ENCODE measurements at regions not wholly inside any gene's neighbourhood (a gene's known extent, or its start where the extent isn't known, plus 50 kb on each side); places are given as distances from the start of the nearest gene placed in this dataset.
"Not testable (repeated sequence)": the region's sequence is repeated elsewhere in the genome, so short reads cannot be mapped to it uniquely, and the experiment has no call there.

GRCh38 chr10:80946957-80947726, 409.4 kb downstream of the SH2D4B start:
- no peak for DNase-seq (ENCODE audit: low read depth, low spot score)

- no peak for DNase-seq (ENCODE audit: low read depth, low spot score)
These were observed 412.1 kb downstream of the SH2D4B start for GRCh38 chr10:80949785-80950184.

DNA sequence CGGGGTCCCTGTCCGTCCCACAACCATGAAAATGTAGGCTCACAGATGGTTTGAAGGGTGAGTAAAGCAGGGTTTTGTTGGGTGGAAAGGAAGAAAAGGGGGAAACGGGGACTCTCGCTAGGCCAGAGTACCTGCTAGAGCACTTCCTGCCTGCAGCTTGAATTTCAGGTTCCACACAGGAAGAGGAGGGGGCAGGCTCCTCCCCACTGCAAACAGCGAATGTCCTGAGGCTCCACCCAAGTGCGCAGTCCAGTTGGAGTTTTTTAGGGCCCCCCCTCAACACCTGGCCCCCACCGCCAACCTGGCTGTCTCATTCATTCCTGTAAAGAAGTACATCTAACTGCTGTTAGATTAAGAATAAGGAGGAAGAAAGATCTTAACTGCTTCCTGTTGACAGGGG, 414.7 kb downstream of the SH2D4B start:
- DNase-seq (ENCODE audit: low read depth, low spot score): no peak

DNA sequence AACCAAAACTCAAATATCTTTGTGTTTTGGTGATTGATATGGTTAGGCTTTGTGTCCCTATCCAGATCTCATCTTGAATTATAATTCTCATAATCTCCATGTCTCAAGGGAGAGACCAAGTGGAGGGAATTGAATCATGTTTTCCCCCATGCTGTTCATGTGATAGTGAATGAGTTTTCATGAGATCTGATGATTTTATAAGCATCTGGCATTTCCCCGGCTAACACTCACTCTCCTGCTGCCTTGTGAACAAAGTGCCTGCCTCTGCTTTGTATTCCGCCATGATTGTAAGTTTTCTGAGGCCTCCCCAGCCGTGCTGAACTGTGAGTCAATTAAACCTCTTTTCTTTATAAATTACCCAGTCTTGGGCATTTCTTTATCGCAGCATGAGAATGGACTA, 419.5 kb downstream of the SH2D4B start:
- DNase-seq (ENCODE audit: low read depth, low spot score): no peak

- DNase-seq (ENCODE audit: low read depth, low spot score): no peak
These were observed 426.5 kb downstream of the SH2D4B start for GRCh38 chr10:80964179-80964578.

- no peak for DNase-seq (ENCODE audit: low read depth, low spot score)
These were observed 427.4 kb downstream of the SH2D4B start for GRCh38 chr10:80964955-80965614.

GRCh38 chr10:80966326-80966986, 428.8 kb downstream of the SH2D4B start:
- no peak for DNase-seq (ENCODE audit: low read depth, low spot score)

- DNase-seq (ENCODE audit: low read depth, low spot score): not testable (repeated sequence)
These were observed 429.7 kb downstream of the SH2D4B start for GRCh38 chr10:80967357-80967756.

DNA sequence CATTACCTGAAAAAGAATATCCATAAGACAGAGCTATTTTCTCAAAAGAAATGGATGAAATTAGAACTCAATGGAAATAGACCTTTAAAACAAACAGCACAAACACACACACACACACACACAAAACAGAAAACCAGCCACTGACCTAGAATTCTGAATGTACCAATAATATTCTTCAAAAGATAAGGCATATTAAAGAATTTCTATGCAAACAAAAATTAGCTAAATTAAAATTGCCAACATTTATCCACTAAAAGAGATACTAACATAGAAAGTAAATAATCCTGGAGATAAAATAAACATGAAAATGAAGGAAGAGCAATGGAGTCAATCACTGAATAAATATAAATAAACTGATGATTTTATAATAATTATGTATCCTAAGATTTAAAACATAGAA, 431.2 kb downstream of the SH2D4B start:
- no peak for DNase-seq (ENCODE audit: low read depth, low spot score)

- DNase-seq (ENCODE audit: low read depth, low spot score): no peak
These were observed 433.8 kb downstream of the SH2D4B start for GRCh38 chr10:80971461-80971860.

DNA sequence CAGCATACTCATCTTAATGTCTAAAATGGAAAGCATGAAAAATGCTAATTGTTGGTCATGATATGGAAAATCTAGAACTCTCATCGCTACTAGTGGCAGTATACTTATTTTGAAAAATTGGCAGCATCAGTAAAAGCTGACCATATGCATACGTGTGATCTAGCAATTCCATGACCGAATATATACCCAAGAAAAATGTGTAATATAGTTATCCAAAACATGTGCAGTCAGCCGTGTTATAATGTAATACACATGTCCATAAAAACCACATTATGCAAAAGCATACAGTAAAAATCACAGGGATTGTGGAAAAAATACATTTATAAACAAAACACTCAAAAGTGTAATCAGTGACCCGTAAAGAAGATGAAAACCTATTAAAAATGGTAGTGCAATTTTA, 439.0 kb downstream of the SH2D4B start:
- DNase-seq (ENCODE audit: low read depth, low spot score): no peak

DNA sequence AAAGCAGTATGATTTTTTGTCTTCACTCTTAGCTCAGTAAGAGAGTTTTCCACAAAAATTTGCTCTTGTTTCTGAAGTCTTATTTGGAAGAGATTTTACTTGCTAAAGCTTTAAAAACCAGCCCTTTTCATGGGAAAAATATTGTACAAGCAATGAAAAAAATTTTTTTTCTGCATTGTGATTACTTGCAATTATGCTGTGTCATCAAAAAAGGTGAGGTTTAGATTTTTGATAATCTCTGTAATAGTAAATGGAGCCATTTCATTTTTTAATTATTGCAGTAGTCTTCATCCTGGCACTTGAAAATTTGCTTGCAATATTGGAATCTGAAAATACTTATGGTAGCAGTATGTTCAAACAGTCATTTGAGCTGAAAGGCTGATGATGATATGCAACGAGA, 447.4 kb downstream of the SH2D4B start:
- DNase-seq (ENCODE audit: low read depth, low spot score): no peak

- DNase-seq (ENCODE audit: low read depth, low spot score): no peak
These were observed 448.9 kb downstream of the SH2D4B start for GRCh38 chr10:80986596-80986995.

GRCh38 chr10:80988755-80989154, 451.1 kb downstream of the SH2D4B start:
- DNase-seq (ENCODE audit: low read depth, low spot score): no peak

DNA sequence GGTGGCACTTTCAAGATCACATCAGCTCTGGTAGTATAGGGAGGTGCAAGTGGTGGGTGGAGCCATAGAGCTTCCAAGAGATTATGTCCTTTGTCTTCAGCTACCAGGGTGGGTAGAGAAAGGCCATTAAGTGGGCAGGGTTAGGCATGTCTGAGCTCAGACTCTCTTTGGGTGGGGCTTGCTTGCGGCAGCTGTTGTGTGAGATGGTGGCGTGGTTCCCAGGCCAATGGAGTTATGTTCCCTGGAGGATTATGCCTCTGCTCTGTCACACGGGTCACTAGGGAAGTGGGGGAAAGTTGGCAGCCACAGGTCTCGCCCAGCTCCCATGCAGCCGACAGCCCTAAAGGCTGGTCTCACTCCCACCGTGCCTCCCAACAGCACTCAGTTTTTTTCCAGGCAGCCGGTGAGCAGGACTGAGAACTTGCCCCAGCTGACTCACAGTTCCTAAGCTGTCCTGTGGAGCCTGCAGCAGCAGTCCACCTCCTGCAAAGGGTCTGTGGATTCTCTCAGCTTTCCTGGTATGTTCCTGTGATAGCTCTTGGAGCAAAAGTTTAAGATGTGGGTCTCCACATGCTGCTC, 459.0 kb downstream of the SH2D4B start:
- no peak for DNase-seq (ENCODE audit: low read depth, low spot score)

DNA sequence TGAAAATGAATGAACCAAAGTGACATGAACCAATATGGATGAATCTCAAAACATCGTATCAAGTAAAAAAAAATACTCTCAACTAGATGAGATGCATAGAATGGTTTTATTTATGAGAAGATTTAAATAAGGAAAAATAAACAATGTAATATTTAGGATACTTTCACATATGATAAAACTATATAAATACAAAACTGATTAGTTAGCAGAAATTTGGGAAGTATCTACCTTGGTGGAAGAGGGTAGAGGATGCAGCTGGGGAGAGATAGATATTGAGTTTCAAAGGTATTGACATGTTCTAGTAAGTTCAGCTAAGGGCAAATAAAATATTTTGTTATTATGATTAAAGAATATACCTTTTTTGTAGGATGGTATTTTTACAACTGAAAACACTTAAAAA, 463.1 kb downstream of the SH2D4B start:
- no peak for DNase-seq (ENCODE audit: low read depth, low spot score)

DNA sequence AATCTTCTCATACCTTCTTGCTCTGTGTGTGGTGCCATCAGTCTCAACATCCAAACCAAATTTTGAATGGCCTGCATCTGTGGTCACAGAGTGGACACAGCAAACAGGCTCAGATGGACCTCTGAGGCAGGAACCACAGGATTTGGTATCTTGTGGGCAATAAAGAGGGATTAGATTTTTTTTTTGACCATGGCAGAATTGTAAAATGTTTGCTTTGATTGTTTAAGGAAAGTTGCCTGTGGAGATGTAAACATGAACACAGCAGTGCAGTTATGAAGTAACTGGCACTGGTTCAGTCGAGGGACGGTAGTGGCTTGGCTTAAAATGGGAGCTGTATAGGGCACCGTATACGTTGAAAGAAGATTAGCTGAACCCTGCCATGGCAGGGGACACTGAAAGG, 464.7 kb downstream of the SH2D4B start:
- no peak for DNase-seq (ENCODE audit: low read depth, low spot score)

DNA sequence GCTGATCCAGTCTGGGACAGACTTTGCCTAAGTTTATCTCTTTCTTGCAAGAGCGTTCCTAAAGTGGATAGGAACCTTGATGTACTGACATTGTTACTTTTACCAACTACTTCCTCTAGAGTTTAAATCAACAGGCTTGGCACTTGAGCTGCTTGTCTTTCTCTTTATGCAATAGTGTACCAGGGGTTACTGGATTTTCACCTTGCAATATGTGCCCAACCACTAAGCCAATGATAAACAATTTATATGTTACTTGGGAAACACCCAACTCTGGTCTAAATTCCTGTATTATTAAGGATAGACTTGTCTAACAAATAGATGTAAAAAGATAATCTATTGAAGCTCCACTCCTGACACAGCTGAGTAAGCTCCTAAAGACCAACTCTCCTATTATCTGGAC, 470.2 kb downstream of the SH2D4B start:
- DNase-seq (ENCODE audit: low read depth, low spot score): no peak

- no peak for DNase-seq (ENCODE audit: low read depth, low spot score)
These were observed 471.0 kb downstream of the SH2D4B start for GRCh38 chr10:81008726-81009125.

DNA sequence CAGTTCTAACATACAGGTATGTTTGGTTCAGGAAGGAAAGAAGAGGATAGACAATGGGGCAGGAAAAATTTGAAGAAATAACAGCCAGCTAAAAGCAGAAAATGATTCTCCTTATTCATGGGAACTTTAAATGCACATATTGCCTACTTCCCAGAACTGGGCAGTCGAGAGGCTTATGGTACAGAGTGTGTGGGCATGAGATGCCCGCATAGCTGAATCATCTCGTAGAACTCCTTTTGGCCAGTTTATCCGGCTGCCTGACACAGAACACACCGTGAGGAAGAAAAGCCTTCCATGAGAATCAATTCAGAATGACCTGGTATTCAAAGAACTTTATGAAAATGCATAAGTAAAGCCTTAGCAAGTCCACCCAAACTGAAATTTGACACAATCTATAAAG, 471.6 kb downstream of the SH2D4B start:
- DNase-seq (ENCODE audit: low read depth, low spot score): no peak

DNA sequence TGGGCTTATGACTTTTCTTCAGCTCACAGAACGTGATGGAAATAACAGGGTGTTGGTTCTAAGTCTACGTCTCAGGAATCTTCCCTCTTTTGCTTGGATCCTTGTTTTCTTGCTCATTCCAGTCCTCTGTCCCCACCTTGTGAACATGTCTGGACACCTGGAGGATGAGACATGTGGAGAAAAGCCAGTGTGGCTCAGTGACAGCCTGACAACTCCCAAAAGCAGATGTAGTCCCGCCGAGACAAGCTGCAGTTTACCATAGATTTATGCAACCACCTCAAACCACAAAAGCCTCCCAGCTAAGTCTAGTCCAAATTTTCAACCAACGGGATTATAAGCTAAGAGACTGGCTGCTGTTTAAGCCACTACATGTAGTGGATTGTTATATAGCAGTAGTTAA, 476.1 kb downstream of the SH2D4B start:
- no peak for DNase-seq (ENCODE audit: low read depth, low spot score)

All from astrocyte of the hippocampus (primary cell).